ENCODE measurements at regions not wholly inside any gene's neighbourhood (a gene's known extent, or its start where the extent isn't known, plus 50 kb on each side); places are given as distances from the start of the nearest gene placed in this dataset.
"Not testable (repeated sequence)": the region's sequence is repeated elsewhere in the genome, so short reads cannot be mapped to it uniquely, and the experiment has no call there.

- no peaks in the 10 kb centered on the region for H3K36me3 ChIP-seq (replicated peaks; ENCODE audit: insufficient read depth, low read depth)
- H3K4me2 ChIP-seq: no peak overlapping the region
- no peak for TF ChIP-seq EZH2 (IDR thresholded peaks at IDR 0.05; ENCODE audit: borderline replicate concordance)
- TF ChIP-seq CTCF (IDR thresholded peaks at IDR 0.05; ENCODE audit: poor library complexity): no peak
- TF ChIP-seq EZH2phosphoT487 (IDR thresholded peaks at IDR 0.05; ENCODE audit: low read depth, severe bottlenecking, unreplicated experiment): no peak
- H4K20me1 ChIP-seq (ENCODE audit: insufficient read depth, poor library complexity, severe bottlenecking): no peaks in the 10 kb centered on the region
- no peaks in the 10 kb centered on the region for H3K27me3 ChIP-seq
- no peak for DNase-seq (ENCODE audit: low spot score)
- H3K9me3 ChIP-seq (ENCODE audit: low read depth): no peaks in the 10 kb centered on the region
- no peak overlapping the region for H3K4me3 ChIP-seq
- 58% methylated on average over 3 of the region's 3 CpGs for WGBS (ENCODE audit: low lambda C conversion rate, missing lambda C conversion rate)
- no peaks in the 10 kb centered on the region for H3K4me1 ChIP-seq (ENCODE audit: insufficient read depth)
- H2AFZ ChIP-seq: no peak overlapping the region
- peak overlapping the region; percentile 33 for H3K27ac ChIP-seq
- H3K9me2 ChIP-seq (replicated peaks; ENCODE audit: insufficient read depth): no peaks in the 10 kb centered on the region
- H3K79me2 ChIP-seq: no peaks in the 10 kb centered on the region
Measured at GRCh38 chr5:68066277-68066955, 149.1 kb upstream of the PIK3R1 start.

GRCh38 chr5:68065321-68065720 is 150.2 kb upstream of the PIK3R1 start:
- not testable (repeated sequence) for H3K4me2 ChIP-seq; H3K4me3 ChIP-seq; H3K79me2 ChIP-seq; H3K4me1 ChIP-seq (ENCODE audit: insufficient read depth); H4K20me1 ChIP-seq (ENCODE audit: insufficient read depth, poor library complexity, severe bottlenecking); H3K9me2 ChIP-seq (replicated peaks; ENCODE audit: insufficient read depth); H2AFZ ChIP-seq; H3K27me3 ChIP-seq; H3K27ac ChIP-seq; H3K9me3 ChIP-seq (ENCODE audit: low read depth); DNase-seq (ENCODE audit: low spot score); H3K36me3 ChIP-seq (replicated peaks; ENCODE audit: insufficient read depth, low read depth)
- WGBS (ENCODE audit: low lambda C conversion rate, missing lambda C conversion rate): 96% methylated on average over 3 of the region's 3 CpGs

GRCh38 chr5:68060382-68060781 is 155.2 kb upstream of the PIK3R1 start:
- Histone ChIP-seq H2AFZ (no peak overlapping the region), H3K4me3 (no peak overlapping the region), H3K4me2 (no peak overlapping the region), H3K79me2 (no peaks in the 10 kb centered on the region), H3K9me2 (replicated peaks; ENCODE audit: insufficient read depth) (no peaks in the 10 kb centered on the region), H3K36me3 (replicated peaks; ENCODE audit: insufficient read depth, low read depth) (no peaks in the 10 kb centered on the region), H3K4me1 (ENCODE audit: insufficient read depth) (peaks cover 11% of the 10 kb centered on the region), H3K27me3 (no peaks in the 10 kb centered on the region), H3K27ac (no peak overlapping the region), H3K9me3 (ENCODE audit: low read depth) (no peaks in the 10 kb centered on the region), H4K20me1 (ENCODE audit: insufficient read depth, poor library complexity, severe bottlenecking) (no peaks in the 10 kb centered on the region)
- TF ChIP-seq CTCF (IDR thresholded peaks at IDR 0.05; ENCODE audit: poor library complexity): no peak
- no peak for TF ChIP-seq EZH2phosphoT487 (IDR thresholded peaks at IDR 0.05; ENCODE audit: low read depth, severe bottlenecking, unreplicated experiment)
- TF ChIP-seq EZH2 (IDR thresholded peaks at IDR 0.05; ENCODE audit: borderline replicate concordance): no peak
- DNase-seq (ENCODE audit: low spot score): no peak
- WGBS (ENCODE audit: low lambda C conversion rate, missing lambda C conversion rate): 96% methylated on average over 1 of the region's 1 CpG

GRCh38 chr5:68057191-68057590 is 158.4 kb upstream of the PIK3R1 start:
- Histone ChIP-seq H3K4me1 (ENCODE audit: insufficient read depth) (peaks cover 19% of the 10 kb centered on the region), H3K4me3 (no peak overlapping the region), H3K79me2 (no peaks in the 10 kb centered on the region), H3K36me3 (replicated peaks; ENCODE audit: insufficient read depth, low read depth) (no peaks in the 10 kb centered on the region), H3K27ac (no peak overlapping the region), H3K9me3 (ENCODE audit: low read depth) (no peaks in the 10 kb centered on the region), H3K4me2 (peak overlapping the region; percentile 35), H4K20me1 (ENCODE audit: insufficient read depth, poor library complexity, severe bottlenecking) (no peaks in the 10 kb centered on the region), H2AFZ (no peak overlapping the region), H3K9me2 (replicated peaks; ENCODE audit: insufficient read depth) (no peaks in the 10 kb centered on the region), H3K27me3 (no peaks in the 10 kb centered on the region)
- 48% methylated on average over 4 of the region's 4 CpGs for WGBS (ENCODE audit: low lambda C conversion rate, missing lambda C conversion rate)
- no peak for DNase-seq (ENCODE audit: low spot score)
- TF ChIP-seq EZH2 (IDR thresholded peaks at IDR 0.05; ENCODE audit: borderline replicate concordance) (no peak), EZH2phosphoT487 (IDR thresholded peaks at IDR 0.05; ENCODE audit: low read depth, severe bottlenecking, unreplicated experiment) (no peak), CTCF (IDR thresholded peaks at IDR 0.05; ENCODE audit: poor library complexity) (no peak)

All from hepatocyte (in vitro differentiated cells).